Loucy (cell line): ENCODE measurements at regions not wholly inside any gene's neighbourhood (a gene's known extent, or its start where the extent isn't known, plus 50 kb on each side); places are given as distances from the start of the nearest gene placed in this dataset.

Experiments
- H2AFZ ChIP-seq: fragments of 200-600 bp; sonication (generic); 2 replicates; pipeline ENCODE4 v1.6.0; 2016; ENCODE audit warnings: antibody characterized with exemption, mild to moderate bottlenecking, low read length, moderate library complexity
- H3F3A ChIP-seq: fragments of 200-600 bp; 2 replicates; pipeline ENCODE4 v1.6.0; 2016; ENCODE audit warnings: antibody characterized with exemption, low read depth, mild to moderate bottlenecking
- H3K27me3 ChIP-seq: fragments of 200-600 bp; sonication (generic); 2 replicates; pipeline ENCODE4 v1.6.1; 2014; ENCODE audit warnings: low read length, mild to moderate bottlenecking; ENCODE audit not compliant: insufficient read depth, poor library complexity, severe bottlenecking
- H3K36me3 ChIP-seq: fragments of 200-600 bp; sonication (generic); 2 replicates; pipeline ENCODE4 v1.6.1; 2016; ENCODE audit warnings: low read length; ENCODE audit not compliant: insufficient read depth
- H3K4me1 ChIP-seq: fragments of 200-600 bp; sonication (generic); 2 replicates; pipeline ENCODE4 v1.5.1; 2014; ENCODE audit warnings: low read length, mild to moderate bottlenecking; ENCODE audit not compliant: insufficient read depth, poor library complexity, severe bottlenecking
- H3K4me2 ChIP-seq: fragments of 200-600 bp; sonication (generic); 2 replicates; pipeline ENCODE4 v1.6.0; 2014; ENCODE audit warnings: antibody characterized with exemption, low read length, low read depth, mild to moderate bottlenecking; ENCODE audit not compliant: poor library complexity, severe bottlenecking
- H3K4me3 ChIP-seq: fragments of 200-600 bp; sonication (generic); 2 replicates; pipeline ENCODE4 v1.5.1; 2014; ENCODE audit warnings: low read length, mild to moderate bottlenecking, mixed read lengths; ENCODE audit not compliant: poor library complexity, severe bottlenecking
- H3K79me2 ChIP-seq: fragments of 200-600 bp; sonication (generic); 2 replicates; pipeline ENCODE4 v1.6.1; 2014; ENCODE audit warnings: low read length; ENCODE audit not compliant: insufficient read depth
- H3K9ac ChIP-seq: fragments of 200-600 bp; sonication (generic); 2 replicates; pipeline ENCODE4 v1.6.0; 2014; ENCODE audit warnings: mild to moderate bottlenecking, low read depth, low read length, moderate library complexity; ENCODE audit not compliant: poor library complexity, severe bottlenecking
- H3K9me2 ChIP-seq: fragments of 200-600 bp; sonication (generic); replicated peaks from 2 replicates; pipeline ENCODE4 v1.6.1; 2016; ENCODE audit warnings: low read depth, low read length, mixed read lengths
- H3K9me3 ChIP-seq: fragments of 200-600 bp; sonication (generic); 2 replicates; pipeline ENCODE4 v1.6.1; 2014; ENCODE audit warnings: mild to moderate bottlenecking, antibody characterized with exemption, low read length, low read depth; ENCODE audit not compliant: insufficient read depth
- H4K20me1 ChIP-seq: fragments of 200-600 bp; sonication (generic); 2 replicates; pipeline ENCODE4 v1.6.0; 2014; ENCODE audit warnings: antibody characterized with exemption, low read length, mild to moderate bottlenecking; ENCODE audit not compliant: insufficient read depth, poor library complexity, severe bottlenecking
- CTCF ChIP-seq: fragments of 200-600 bp; sonication (generic); conservative IDR thresholded peaks from 2 replicates; pipeline ENCODE4 v1.5.1; 2014; ENCODE audit warnings: mild to moderate bottlenecking, antibody characterized with exemption, low read length
- EZH2phosphoT487 ChIP-seq: fragments of 200-600 bp; IDR thresholded peaks from 2 replicates; pipeline ENCODE4 v1.6.1; 2018; ENCODE audit warnings: antibody characterized with exemption, mild to moderate bottlenecking, moderate library complexity, borderline replicate concordance

- H3K9ac ChIP-seq, result no peak overlapping the region
- no peaks in the 10 kb centered on the region for H3K9me2 ChIP-seq
- TF ChIP-seq EZH2phosphoT487 (no peak), CTCF (no peak)
- H4K20me1 ChIP-seq, result no peaks in the 10 kb centered on the region
- peak overlapping the region; percentile 72 for H3K4me2 ChIP-seq
- peak overlapping the region; percentile 58 for H3K4me3 ChIP-seq
- peaks cover 9% of the 10 kb centered on the region for H3K4me1 ChIP-seq
- no peaks in the 10 kb centered on the region for H3K79me2 ChIP-seq
- peak overlapping the region; percentile 68 for H2AFZ ChIP-seq
- H3K27me3 ChIP-seq, result no peaks in the 10 kb centered on the region
- H3K36me3 ChIP-seq, result no peaks in the 10 kb centered on the region
- no peaks in the 10 kb centered on the region for H3F3A ChIP-seq
- no peaks in the 10 kb centered on the region for H3K9me3 ChIP-seq
Observed at GRCh38 chr18:78406743-78407465, 572.7 kb upstream of the SALL3 start.

- Histone ChIP-seq H3K4me1 (peaks cover 9% of the 10 kb centered on the region), H2AFZ (peak overlapping the region; percentile 68; the same call in 1 of the 2 replicates), H3K9me3 (no peaks in the 10 kb centered on the region), H3F3A (no peaks in the 10 kb centered on the region), H3K79me2 (no peaks in the 10 kb centered on the region), H4K20me1 (no peaks in the 10 kb centered on the region), H3K36me3 (no peaks in the 10 kb centered on the region), H3K4me2 (peak overlapping the region; percentile 72), H3K27me3 (no peaks in the 10 kb centered on the region), H3K4me3 (peak overlapping the region; percentile 58), H3K9ac (no peak overlapping the region), H3K9me2 (no peaks in the 10 kb centered on the region)
- no peak for TF ChIP-seq CTCF
- no peak for TF ChIP-seq EZH2phosphoT487
Observed at GRCh38 chr18:78407466-78407844, 572.2 kb upstream of the SALL3 start.

- Histone ChIP-seq H3K4me2 (no peak overlapping the region), H4K20me1 (no peaks in the 10 kb centered on the region), H3K4me3 (no peak overlapping the region), H3K4me1 (peaks cover 9% of the 10 kb centered on the region), H3K79me2 (no peaks in the 10 kb centered on the region), H3K9me2 (no peaks in the 10 kb centered on the region), H3K9ac (no peak overlapping the region), H3K9me3 (no peaks in the 10 kb centered on the region), H3K36me3 (no peaks in the 10 kb centered on the region), H3K27me3 (no peaks in the 10 kb centered on the region), H3F3A (no peaks in the 10 kb centered on the region), H2AFZ (no peak overlapping the region)
- TF ChIP-seq CTCF (no peak), EZH2phosphoT487 (no peak)
Observed at GRCh38 chr18:78408623-78409022, 571.0 kb upstream of the SALL3 start.
